ENCODE measurements at regions not wholly inside any gene's neighbourhood (a gene's known extent, or its start where the extent isn't known, plus 50 kb on each side); places are given as distances from the start of the nearest gene placed in this dataset.
A peak's percentile ranks its signal among the peaks of the same experiment; 100 is the strongest.
"Not testable (repeated sequence)": the region's sequence is repeated elsewhere in the genome, so short reads cannot be mapped to it uniquely, and the experiment has no call there.

DNA sequence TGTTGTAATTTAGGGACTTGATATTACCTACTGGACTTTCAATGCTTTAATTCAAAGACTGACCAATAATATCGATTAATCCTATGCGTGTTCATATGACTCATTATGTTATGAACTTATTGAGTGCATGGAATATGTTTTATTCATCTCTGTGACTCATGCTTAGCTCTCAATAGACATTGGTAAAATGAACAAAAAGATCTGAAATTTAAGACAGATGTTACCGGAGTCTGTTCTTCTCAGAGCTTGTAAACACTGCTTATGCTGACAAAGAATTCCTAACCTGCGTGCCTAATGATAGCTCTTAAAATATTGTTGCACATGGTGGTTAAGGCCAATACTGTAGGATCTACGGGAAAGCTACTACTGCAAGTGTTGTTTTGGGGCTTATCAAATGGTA lies 131.5 kb upstream of the ACBD5 start:
- no peak overlapping the region for H3K4me3 Mint-ChIP-seq (ENCODE audit: unreplicated experiment)
- H3K9me3 Mint-ChIP-seq (ENCODE audit: unreplicated experiment) = no peaks in the 10 kb centered on the region
- H3K36me3 Mint-ChIP-seq (ENCODE audit: unreplicated experiment) = no peaks in the 10 kb centered on the region
- H3K27me3 Mint-ChIP-seq (ENCODE audit: unreplicated experiment) = peaks cover 43% of the 10 kb centered on the region
- TF ChIP-seq, protein P1, sequence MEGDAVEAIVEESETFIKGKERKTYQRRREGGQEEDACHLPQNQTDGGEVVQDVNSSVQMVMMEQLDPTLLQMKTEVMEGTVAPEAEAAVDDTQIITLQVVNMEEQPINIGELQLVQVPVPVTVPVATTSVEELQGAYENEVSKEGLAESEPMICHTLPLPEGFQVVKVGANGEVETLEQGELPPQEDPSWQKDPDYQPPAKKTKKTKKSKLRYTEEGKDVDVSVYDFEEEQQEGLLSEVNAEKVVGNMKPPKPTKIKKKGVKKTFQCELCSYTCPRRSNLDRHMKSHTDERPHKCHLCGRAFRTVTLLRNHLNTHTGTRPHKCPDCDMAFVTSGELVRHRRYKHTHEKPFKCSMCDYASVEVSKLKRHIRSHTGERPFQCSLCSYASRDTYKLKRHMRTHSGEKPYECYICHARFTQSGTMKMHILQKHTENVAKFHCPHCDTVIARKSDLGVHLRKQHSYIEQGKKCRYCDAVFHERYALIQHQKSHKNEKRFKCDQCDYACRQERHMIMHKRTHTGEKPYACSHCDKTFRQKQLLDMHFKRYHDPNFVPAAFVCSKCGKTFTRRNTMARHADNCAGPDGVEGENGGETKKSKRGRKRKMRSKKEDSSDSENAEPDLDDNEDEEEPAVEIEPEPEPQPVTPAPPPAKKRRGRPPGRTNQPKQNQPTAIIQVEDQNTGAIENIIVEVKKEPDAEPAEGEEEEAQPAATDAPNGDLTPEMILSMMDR (IDR thresholded peaks at IDR 0.05) = no peak
- H3K27ac Mint-ChIP-seq (ENCODE audit: unreplicated experiment) = no peak overlapping the region
- H3K4me1 Mint-ChIP-seq (ENCODE audit: unreplicated experiment) = no peaks in the 10 kb centered on the region
- DNase-seq (ENCODE audit: extremely low spot score, unreplicated experiment) = no peak

DNA sequence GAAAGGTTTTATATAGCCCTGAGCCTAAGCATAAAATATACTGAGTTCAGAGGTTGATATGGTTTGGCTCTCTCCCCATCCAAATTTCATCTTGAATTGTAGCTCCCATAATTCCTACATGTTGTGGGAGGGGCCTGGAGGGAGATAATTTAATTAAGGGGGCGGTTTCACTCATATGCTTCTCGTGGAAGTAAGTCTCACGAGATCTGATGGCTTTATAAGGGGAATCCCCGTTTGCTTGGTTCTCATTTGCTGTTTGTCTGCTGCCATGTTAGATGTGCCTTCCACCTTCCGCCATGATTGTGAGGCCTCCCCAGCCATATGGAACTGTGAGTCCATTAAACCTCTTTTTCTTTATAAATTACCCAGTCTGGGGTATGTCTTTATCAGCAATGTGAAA lies 130.8 kb upstream of the ACBD5 start:
- not testable (repeated sequence) for H3K4me3 Mint-ChIP-seq (ENCODE audit: unreplicated experiment); H3K9me3 Mint-ChIP-seq (ENCODE audit: unreplicated experiment); DNase-seq (ENCODE audit: extremely low spot score, unreplicated experiment); H3K4me1 Mint-ChIP-seq (ENCODE audit: unreplicated experiment); H3K36me3 Mint-ChIP-seq (ENCODE audit: unreplicated experiment); H3K27ac Mint-ChIP-seq (ENCODE audit: unreplicated experiment)
- H3K27me3 Mint-ChIP-seq (ENCODE audit: unreplicated experiment) = peaks cover 42% of the 10 kb centered on the region

DNA sequence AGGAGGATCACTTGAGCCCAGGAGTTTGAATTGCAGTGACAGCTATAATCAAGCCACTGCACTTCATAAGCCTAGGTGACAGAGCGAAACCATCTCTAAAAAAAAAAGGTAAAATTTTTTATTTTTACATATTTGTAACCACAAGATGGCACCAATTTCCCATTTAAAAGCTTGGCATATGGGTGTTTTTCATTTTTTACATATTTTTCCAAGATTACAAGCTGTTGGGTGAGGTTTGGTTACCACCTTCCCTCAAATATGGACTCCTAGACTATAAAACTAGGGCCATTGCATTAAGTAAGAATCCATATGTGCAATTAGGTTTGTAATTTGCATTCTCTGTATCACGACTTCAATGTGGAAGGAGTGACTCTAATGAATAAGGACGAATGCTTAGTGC lies 129.3 kb upstream of the ACBD5 start:
- Mint-ChIP-seq H3K27ac (ENCODE audit: unreplicated experiment) (no peak overlapping the region), H3K9me3 (ENCODE audit: unreplicated experiment) (no peaks in the 10 kb centered on the region), H3K27me3 (ENCODE audit: unreplicated experiment) (peaks cover 43% of the 10 kb centered on the region), H3K36me3 (ENCODE audit: unreplicated experiment) (no peaks in the 10 kb centered on the region), H3K4me3 (ENCODE audit: unreplicated experiment) (no peak overlapping the region), H3K4me1 (ENCODE audit: unreplicated experiment) (no peaks in the 10 kb centered on the region)
- TF ChIP-seq, protein P1 (IDR thresholded peaks at IDR 0.05) = peak; percentile 54
- no peak for DNase-seq (ENCODE audit: extremely low spot score, unreplicated experiment)

DNA sequence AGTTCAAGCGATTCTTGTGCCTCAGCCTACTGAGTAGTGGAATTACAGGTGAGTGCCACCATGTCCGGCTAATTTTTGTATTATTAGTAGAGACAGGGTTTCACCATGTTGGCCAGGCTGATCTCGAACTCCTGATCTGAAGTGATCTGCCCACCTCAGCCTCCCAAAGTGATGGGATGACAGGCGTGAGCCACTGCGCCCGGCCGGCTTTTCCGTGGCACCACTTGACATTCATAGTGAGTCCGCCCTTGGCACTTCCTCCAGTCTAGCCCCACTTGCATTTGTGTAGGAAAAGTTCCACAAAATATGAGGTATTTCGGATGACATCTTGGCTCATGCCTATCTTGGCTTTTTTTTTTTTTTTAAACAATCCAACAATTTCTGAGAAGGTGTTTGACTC lies 128.1 kb upstream of the ACBD5 start:
- H3K4me3 Mint-ChIP-seq (ENCODE audit: unreplicated experiment) = no peak overlapping the region
- no peak for DNase-seq (ENCODE audit: extremely low spot score, unreplicated experiment)
- no peaks in the 10 kb centered on the region for H3K4me1 Mint-ChIP-seq (ENCODE audit: unreplicated experiment)
- no peak overlapping the region for H3K27ac Mint-ChIP-seq (ENCODE audit: unreplicated experiment)
- peaks cover 44% of the 10 kb centered on the region for H3K27me3 Mint-ChIP-seq (ENCODE audit: unreplicated experiment)
- H3K9me3 Mint-ChIP-seq (ENCODE audit: unreplicated experiment) = no peaks in the 10 kb centered on the region
- H3K36me3 Mint-ChIP-seq (ENCODE audit: unreplicated experiment) = no peaks in the 10 kb centered on the region
- TF ChIP-seq, protein P1 (IDR thresholded peaks at IDR 0.05) = no peak

DNA sequence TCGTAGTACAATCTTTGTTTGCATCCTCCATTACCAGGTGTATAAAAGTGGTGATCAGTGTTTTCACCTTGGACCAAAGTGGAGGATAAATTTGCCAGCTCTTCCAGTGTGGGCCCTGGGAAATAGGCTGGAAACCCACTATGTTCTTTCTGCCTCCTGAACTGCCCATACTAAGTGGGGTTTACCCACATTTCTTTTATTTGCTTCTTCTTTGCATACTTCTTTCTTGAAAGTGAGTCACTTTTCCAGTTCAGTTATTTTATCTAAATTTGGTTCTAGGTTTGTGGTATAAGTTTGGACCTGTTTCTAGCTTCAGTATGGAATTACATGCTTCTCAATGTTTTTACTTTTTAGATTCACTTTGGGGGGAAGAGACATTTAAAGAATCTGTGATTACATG lies 126.2 kb upstream of the ACBD5 start:
- H3K36me3 Mint-ChIP-seq (ENCODE audit: unreplicated experiment) = no peaks in the 10 kb centered on the region
- no peaks in the 10 kb centered on the region for H3K9me3 Mint-ChIP-seq (ENCODE audit: unreplicated experiment)
- TF ChIP-seq, protein P1 (IDR thresholded peaks at IDR 0.05) = no peak
- H3K4me3 Mint-ChIP-seq (ENCODE audit: unreplicated experiment) = no peak overlapping the region
- H3K4me1 Mint-ChIP-seq (ENCODE audit: unreplicated experiment) = no peaks in the 10 kb centered on the region
- DNase-seq (ENCODE audit: extremely low spot score, unreplicated experiment) = no peak
- peaks cover 39% of the 10 kb centered on the region for H3K27me3 Mint-ChIP-seq (ENCODE audit: unreplicated experiment)
- H3K27ac Mint-ChIP-seq (ENCODE audit: unreplicated experiment) = no peak overlapping the region

DNA sequence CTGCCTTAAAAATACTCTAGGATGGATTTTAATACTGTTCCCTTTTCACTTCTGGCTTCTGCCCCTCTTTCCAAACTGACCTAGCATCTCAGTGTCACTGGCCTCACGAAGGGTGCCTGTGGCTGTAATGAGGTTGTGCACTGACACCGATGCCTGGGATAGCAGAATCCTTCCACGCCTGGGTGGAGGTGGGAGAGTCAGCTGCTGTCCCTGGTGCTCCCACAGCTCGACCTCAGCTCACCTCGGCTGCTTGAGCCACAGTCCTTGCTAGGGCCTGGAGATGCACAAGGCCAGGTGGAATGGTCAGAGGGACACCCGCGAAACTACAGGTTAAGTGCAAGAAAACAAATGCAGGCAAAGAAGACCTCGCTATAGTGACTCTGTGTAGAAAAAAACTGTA lies 123.4 kb upstream of the ACBD5 start:
- Mint-ChIP-seq H3K9me3 (ENCODE audit: unreplicated experiment) (no peaks in the 10 kb centered on the region), H3K27ac (ENCODE audit: unreplicated experiment) (no peak overlapping the region), H3K36me3 (ENCODE audit: unreplicated experiment) (no peaks in the 10 kb centered on the region), H3K27me3 (ENCODE audit: unreplicated experiment) (peaks cover 35% of the 10 kb centered on the region), H3K4me3 (ENCODE audit: unreplicated experiment) (no peak overlapping the region), H3K4me1 (ENCODE audit: unreplicated experiment) (no peaks in the 10 kb centered on the region)
- TF ChIP-seq, protein P1 (IDR thresholded peaks at IDR 0.05) = no peak
- no peak for DNase-seq (ENCODE audit: extremely low spot score, unreplicated experiment)

All from osteocyte (in vitro differentiated cells).